GM12878 (cell line): ENCODE measurements at regions not wholly inside any gene's neighbourhood (a gene's known extent, or its start where the extent isn't known, plus 50 kb on each side); places are given as distances from the start of the nearest gene placed in this dataset.
"Not testable (repeated sequence)": the region's sequence is repeated elsewhere in the genome, so short reads cannot be mapped to it uniquely, and the experiment has no call there.

Source experiments
- ATAC-seq: fragments of 200-7000 bp; cut with Tn5 transposase; 3 replicates; pipeline ENCODE4 v1.9.1; 2020; ENCODE audit warnings: mild to moderate bottlenecking, moderate library complexity
- BruUV-seq: library from RNA; stranded (reverse); fragments of 400-500 nt; replicated peaks from 2 replicates; lab custom pipeline; 2021; lab: Mats Ljungman, UMichigan
- CTCF ChIA-PET: fragments of 300-600 bp; sonication (Branson Sonifier 250); formaldehyde crosslinking; extraction: SDS; loops from one replicate; lab custom pipeline; 2021; ENCODE audit warnings: inconsistent platforms; lab: Yijun Ruan, JAX
- POLR2A ChIA-PET: fragments of 350-600 bp; formaldehyde crosslinking; extraction: SDS; loops from one replicate; lab custom pipeline; 2021; ENCODE audit warnings: inconsistent platforms; lab: Charles Lee
- RAD21 ChIA-PET: fragments of 300-600 bp; sonication (Branson Sonifier 250); formaldehyde crosslinking; loops from one replicate; lab custom pipeline; 2023; ENCODE audit warnings: antibody characterized with exemption; ENCODE audit not compliant: unreplicated experiment; lab: Charles Lee
- SMC1A ChIA-PET: fragments of 300-600 bp; sonication (Branson Sonifier 250); formaldehyde crosslinking; loops from one replicate; lab custom pipeline; 2023; ENCODE audit not compliant: unreplicated experiment, uncharacterized antibody; lab: Charles Lee
- DNase-seq: peaks from one replicate; pipeline ENCODE4 v3.0.0-alpha.2; 2011; ENCODE audit warnings: low read depth, low spot score
- FAIRE-seq: peaks from 3 replicates; lab custom pipeline; 2011; peaks lifted over from hg19 to GRCh38; lab: Jason Lieb, UNC
- H2AFZ ChIP-seq: 2 replicates; pipeline ENCODE4 v1.6.0; 2011; ENCODE audit warnings: low read depth, low read length, control low read depth; ENCODE audit not compliant: control insufficient read depth
- H3K27ac ChIP-seq: 2 replicates; pipeline ENCODE4 v1.5.1; 2011; ENCODE audit warnings: control low read depth; ENCODE audit not compliant: control insufficient read depth, insufficient read depth
- H3K27me3 ChIP-seq, 2 experiments: replicated peaks in 1 of 2; 2 replicates each; pipeline versions ENCODE4 v1.6.0 to v1.6.1; 2011; ENCODE audit warnings: low read length in 1 of 2; ENCODE audit not compliant: control insufficient read depth in 2 of 2, insufficient read depth in 2 of 2
- H3K36me3 ChIP-seq, 2 experiments: 2 replicates each; pipeline ENCODE4 v1.5.1; 2011; ENCODE audit warnings: low read length in 1 of 2; ENCODE audit not compliant: control insufficient read depth in 2 of 2, insufficient read depth in 2 of 2
- H3K4me1 ChIP-seq: 2 replicates; pipeline ENCODE4 v1.6.1; 2011; ENCODE audit warnings: mild to moderate bottlenecking, low read length, moderate library complexity, mixed read lengths; ENCODE audit not compliant: control insufficient read depth, insufficient read depth
- H3K4me2 ChIP-seq: 2 replicates; pipeline ENCODE4 v1.6.0; 2011; ENCODE audit warnings: control low read depth; ENCODE audit not compliant: control insufficient read depth, insufficient read depth
- H3K4me3 ChIP-seq: fragments of 200-600 bp; sonication (generic); 2 replicates; pipeline ENCODE4 v1.5.1; 2016
- H3K79me2 ChIP-seq: 2 replicates; pipeline ENCODE4 v1.6.0; 2011; ENCODE audit warnings: low read length; ENCODE audit not compliant: control insufficient read depth, insufficient read depth
- H3K9ac ChIP-seq: 2 replicates; pipeline ENCODE4 v1.8.0; 2011; ENCODE audit warnings: low read length, control low read depth, mixed read lengths; ENCODE audit not compliant: control insufficient read depth, insufficient read depth
- H3K9me3 ChIP-seq: replicated peaks from 3 replicates; pipeline ENCODE4 v1.5.1; 2011; ENCODE audit warnings: mild to moderate bottlenecking, low read length; ENCODE audit not compliant: control insufficient read depth, insufficient read depth
- H4K20me1 ChIP-seq: 2 replicates; pipeline ENCODE4 v1.6.0; 2011; ENCODE audit not compliant: control insufficient read depth, insufficient read depth
- BMI1 ChIP-seq: fragments of 450-650 bp; IDR thresholded peaks from 2 replicates; pipeline ENCODE4 v1.6.1; 2016; ENCODE audit warnings: mild to moderate bottlenecking, moderate library complexity, borderline replicate concordance
- CEBPB ChIP-seq, 2 experiments: fragments of 150-350 bp in 1 of 2; IDR thresholded peaks; 2 replicates each; pipeline ENCODE4 v1.6.1; 2012 to 2014; ENCODE audit warnings: low read depth in 2 of 2, low read length in 2 of 2, borderline replicate concordance in 1 of 2, inconsistent platforms in 1 of 2
- HCFC1 ChIP-seq: fragments of 150-350 bp; IDR thresholded peaks from 2 replicates; pipeline ENCODE4 v1.6.1; 2014; ENCODE audit warnings: low read length
- NBN ChIP-seq: fragments of 450-650 bp; IDR thresholded peaks from 2 replicates; pipeline ENCODE4 v1.6.1; 2016
- NFXL1 ChIP-seq: fragments of 450-650 bp; IDR thresholded peaks from 2 replicates; pipeline ENCODE4 v1.6.1; 2017; ENCODE audit warnings: antibody characterized with exemption, mild to moderate bottlenecking, borderline replicate concordance
- RB1 ChIP-seq: fragments of 450-650 bp; formaldehyde crosslinking; IDR thresholded peaks from 2 replicates; pipeline ENCODE4 v1.6.1; 2017; ENCODE audit warnings: mild to moderate bottlenecking, borderline replicate concordance
- RELA ChIP-seq: fragments of 450-650 bp; IDR thresholded peaks from 2 replicates; pipeline ENCODE4 v1.8.0; 2014; ENCODE audit warnings: borderline replicate concordance; ENCODE audit not compliant: partially characterized antibody
- RFX5 ChIP-seq: IDR thresholded peaks from 2 replicates; pipeline ENCODE4 v1.6.1; 2011; ENCODE audit warnings: low read depth, low read length, improper control_type of control experiment
- SP1 ChIP-seq: IDR thresholded peaks from one replicate; pipeline ENCODE4 v1.6.1; 2011; ENCODE audit warnings: low read depth, low read length
- SPI1 ChIP-seq: IDR thresholded peaks from 2 replicates; pipeline ENCODE4 v1.6.1; 2011; ENCODE audit warnings: low read depth, mild to moderate bottlenecking, low read length, moderate library complexity, borderline replicate concordance; ENCODE audit not compliant: insufficient read depth
- WRNIP1 ChIP-seq: IDR thresholded peaks from 2 replicates; pipeline ENCODE4 v1.6.1; 2011; ENCODE audit warnings: low read depth, low read length, improper control_type of control experiment, borderline replicate concordance
- WGBS: methylation state at CpG from one replicate; pipeline ENCODE4 v1.1.6; 2016; ENCODE audit warnings: low lambda C conversion rate; ENCODE audit not compliant: insufficient replicate concordance, insufficient coverage; ENCODE audit errors: missing lambda C conversion rate; 5-methylcytosine and 5-hydroxymethylcytosine counted together
- in situ Hi-C: fragments of 300-500 bp; cut with MboI; formaldehyde crosslinking; loops from 9 replicates; pipeline ENCODE4 v1.14.3; 2018; ENCODE audit warnings: mixed read lengths
- intact Hi-C: fragments of 100-400 bp; cut with micrococcal nuclease; formaldehyde crosslinking; loops from one replicate; pipeline ENCODE4 v1.14.2; 2022; ENCODE audit not compliant: unreplicated experiment
- TF ChIP-seq, protein P1 (sequence below): IDR thresholded peaks from 2 replicates; pipeline ENCODE4 v1.6.1; 2012; ENCODE audit warnings: low read depth, low read length, improper control_type of control experiment

DNA sequence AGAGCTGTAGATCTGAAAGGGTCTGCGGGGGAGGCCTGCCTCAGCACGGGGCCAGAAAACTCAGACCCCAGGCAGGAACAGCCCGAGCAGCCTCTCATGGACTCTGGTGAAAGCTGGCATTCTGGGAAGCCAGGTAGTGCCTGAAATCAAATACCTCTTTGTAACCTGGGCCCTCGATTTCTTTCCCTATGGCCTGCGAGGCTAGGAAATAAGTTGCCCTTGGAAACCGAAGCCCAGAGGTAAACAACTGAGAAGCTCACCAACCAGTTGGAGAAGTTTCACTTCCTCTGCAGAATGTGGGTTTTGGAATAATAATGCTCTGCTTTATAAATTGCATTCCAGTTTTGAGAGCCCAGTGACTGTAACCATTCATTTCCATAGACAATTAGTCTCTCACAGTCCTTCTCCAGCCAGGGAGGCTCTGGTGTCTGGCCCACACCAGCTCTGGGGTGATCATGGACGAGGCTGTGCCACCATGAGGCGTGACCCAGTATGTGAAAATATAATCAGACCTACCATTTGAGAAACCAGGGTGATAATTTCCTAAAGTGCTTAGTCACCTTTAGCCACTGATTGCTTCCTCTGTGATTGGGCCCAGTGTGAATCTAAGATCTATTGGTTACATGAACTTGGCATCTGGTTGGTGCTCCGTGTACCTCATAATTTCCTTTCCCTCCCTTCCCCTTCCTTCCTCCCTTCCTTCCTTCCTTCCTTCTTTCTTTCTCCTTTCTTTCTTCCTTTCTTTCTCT, 133.1 kb upstream of the PELI1 start (continued):
- TF ChIP-seq NFXL1, result no peak
- peak; percentile 74 for TF ChIP-seq SPI1
- TF ChIP-seq WRNIP1, result no peak
- no peak for TF ChIP-seq CEBPB (IDR thresholded peaks at IDR 0.05; ENCODE audit: borderline replicate concordance in 1 of 2, low read depth in 2 of 2, low read length in 2 of 2)
- TF ChIP-seq RFX5, result no peak
- TF ChIP-seq SP1, result no peak
- TF ChIP-seq BMI1, result no peak
- TF ChIP-seq NBN, result no peak
- TF ChIP-seq, protein P1, sequence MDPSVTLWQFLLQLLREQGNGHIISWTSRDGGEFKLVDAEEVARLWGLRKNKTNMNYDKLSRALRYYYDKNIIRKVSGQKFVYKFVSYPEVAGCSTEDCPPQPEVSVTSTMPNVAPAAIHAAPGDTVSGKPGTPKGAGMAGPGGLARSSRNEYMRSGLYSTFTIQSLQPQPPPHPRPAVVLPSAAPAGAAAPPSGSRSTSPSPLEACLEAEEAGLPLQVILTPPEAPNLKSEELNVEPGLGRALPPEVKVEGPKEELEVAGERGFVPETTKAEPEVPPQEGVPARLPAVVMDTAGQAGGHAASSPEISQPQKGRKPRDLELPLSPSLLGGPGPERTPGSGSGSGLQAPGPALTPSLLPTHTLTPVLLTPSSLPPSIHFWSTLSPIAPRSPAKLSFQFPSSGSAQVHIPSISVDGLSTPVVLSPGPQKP, result no peak
- TF ChIP-seq RB1, result no peak
- TF ChIP-seq RELA, result no peak
- no peak for TF ChIP-seq HCFC1
- TF ChIP-seq, all 136 proteins: peak for 6

DNA sequence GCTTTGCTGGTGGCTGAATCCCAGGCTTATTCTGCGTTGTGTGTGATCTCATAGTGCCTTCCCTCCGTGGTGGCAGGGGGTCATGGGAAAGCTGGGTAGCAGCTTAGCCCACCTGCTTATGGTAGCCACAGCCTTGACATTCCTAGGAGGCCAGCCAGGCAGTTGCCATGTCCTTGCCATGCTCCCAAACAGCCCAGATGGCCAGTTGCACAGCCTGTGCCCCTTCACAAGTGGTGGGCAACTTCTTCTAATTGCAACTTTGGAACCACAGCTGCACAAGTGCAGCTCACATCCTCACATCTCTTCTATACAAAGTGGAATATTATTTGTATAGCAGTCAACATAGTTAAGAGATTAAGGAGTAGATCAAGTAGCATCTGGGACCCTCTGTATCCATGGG, 136.6 kb upstream of the PELI1 start:
- H4K20me1 ChIP-seq, intact Hi-C loops, H3K4me2 ChIP-seq, in situ Hi-C loops, ATAC-seq, H3K36me3 ChIP-seq, DNase-seq, H3K9ac ChIP-seq, H3K4me3 ChIP-seq, H3K27ac ChIP-seq, H3K27me3 ChIP-seq, H2AFZ ChIP-seq, H3K79me2 ChIP-seq, BruUV-seq, FAIRE-seq, H3K9me3 ChIP-seq: not testable (repeated sequence)
- CTCF ChIA-PET, result interaction anchor here (1.1 to 1.3 kb wide), 2 partner anchors 9 to 31 kb away, joined by 4 to 5 read pairs; no protein-coding TSS in a partner anchor
- POLR2A ChIA-PET, result interaction anchor here (0.6 to 1.4 kb wide), 2 partner anchors 13 to 177 kb away, joined by 3 to 4 read pairs; no protein-coding TSS in a partner anchor
- SMC1A ChIA-PET, result interaction anchor here (1.3 to 1.5 kb wide), 2 partner anchors 18 to 31 kb away, joined by 3 read pairs; no protein-coding TSS in a partner anchor
- WGBS, result 0% methylated on average over 1 of the region's 2 CpGs
- peaks cover 13% of the 10 kb centered on the region for H3K4me1 ChIP-seq
- RAD21 ChIA-PET, result interaction anchor here (0.5 to 1.0 kb wide), 3 partner anchors 14 to 66 kb away, joined by 3 to 4 read pairs (median 3); no protein-coding TSS in a partner anchor
